GM06990 (cell line): ENCODE measurements at regions not wholly inside any gene's neighbourhood (a gene's known extent, or its start where the extent isn't known, plus 50 kb on each side); places are given as distances from the start of the nearest gene placed in this dataset.
"Not testable (repeated sequence)": the region's sequence is repeated elsewhere in the genome, so short reads cannot be mapped to it uniquely, and the experiment has no call there.

Experiments
- DNase-seq: peaks from one replicate; pipeline ENCODE4 v3.0.0-alpha.2; 2011; ENCODE audit not compliant: insufficient read length; ENCODE audit errors: extremely low read depth
- H3K27me3 ChIP-seq: replicated peaks from 2 replicates; pipeline ENCODE4 v1.6.0; 2011; ENCODE audit warnings: low read length; ENCODE audit not compliant: control insufficient read depth, insufficient read depth
- H3K36me3 ChIP-seq: 2 replicates; pipeline ENCODE4 v1.5.1; 2011; ENCODE audit warnings: low read length; ENCODE audit not compliant: control insufficient read depth, insufficient read depth
- H3K4me3 ChIP-seq: replicated peaks from 2 replicates; pipeline ENCODE4 v1.5.1; 2011; ENCODE audit warnings: low read depth, mild to moderate bottlenecking, control low read depth, low read length
- CTCF ChIP-seq: IDR thresholded peaks from 2 replicates; pipeline ENCODE4 v1.5.1; 2011; ENCODE audit warnings: low read length, control low read depth, mild to moderate bottlenecking, inconsistent platforms; ENCODE audit not compliant: insufficient read depth, poor library complexity, severe bottlenecking

DNA sequence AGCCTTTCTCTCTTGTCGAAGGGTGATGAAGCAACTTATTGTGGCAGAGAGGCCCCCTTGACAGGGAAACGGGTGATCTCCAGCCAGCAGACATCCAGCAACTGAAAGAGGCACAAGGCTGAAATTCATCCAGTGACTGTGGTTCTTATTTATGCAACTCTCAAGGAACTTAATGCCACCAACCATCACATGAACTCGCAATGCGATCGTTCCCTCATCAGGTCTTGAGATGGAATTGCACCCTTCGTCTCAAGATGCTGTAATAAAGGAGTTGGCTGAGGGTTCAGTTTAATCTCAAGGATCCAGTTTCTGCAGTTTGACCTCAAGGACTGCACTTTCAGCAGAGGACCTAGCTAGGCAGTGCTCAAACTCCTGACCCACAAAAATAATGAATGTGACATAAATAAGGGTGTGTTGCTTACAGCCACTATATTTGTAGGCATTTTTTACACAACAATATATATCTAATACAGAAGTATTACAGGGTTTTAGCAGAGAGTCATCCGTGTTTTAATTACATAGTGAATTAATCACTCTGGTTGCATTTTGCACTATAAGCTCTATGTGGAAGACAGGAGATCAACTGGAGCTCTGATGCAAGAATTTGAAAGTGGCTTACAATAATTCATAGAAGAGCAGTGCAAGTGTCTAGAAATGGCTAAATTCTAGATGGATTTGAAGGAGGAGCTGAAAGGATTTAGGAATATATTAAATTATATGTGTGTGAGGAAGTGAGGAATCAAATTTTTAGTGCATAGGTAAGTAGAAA is 957.8 kb upstream of the CTNND2 start:
- DNase-seq: no peak
- Histone ChIP-seq H3K4me3 (no peak overlapping the region), H3K36me3 (no peaks in the 10 kb centered on the region), H3K27me3 (no peaks in the 10 kb centered on the region)
- TF ChIP-seq CTCF: no peak

GRCh38 chr5:12856105-12856504 is 951.9 kb upstream of the CTNND2 start:
- not testable (repeated sequence) for DNase-seq, H3K27me3 ChIP-seq, H3K36me3 ChIP-seq, H3K4me3 ChIP-seq

GRCh38 chr5:12854386-12854785 is 950.1 kb upstream of the CTNND2 start:
- Histone ChIP-seq H3K36me3 (no peaks in the 10 kb centered on the region), H3K4me3 (no peak overlapping the region), H3K27me3 (no peaks in the 10 kb centered on the region)
- TF ChIP-seq CTCF: no peak
- no peak for DNase-seq

DNA sequence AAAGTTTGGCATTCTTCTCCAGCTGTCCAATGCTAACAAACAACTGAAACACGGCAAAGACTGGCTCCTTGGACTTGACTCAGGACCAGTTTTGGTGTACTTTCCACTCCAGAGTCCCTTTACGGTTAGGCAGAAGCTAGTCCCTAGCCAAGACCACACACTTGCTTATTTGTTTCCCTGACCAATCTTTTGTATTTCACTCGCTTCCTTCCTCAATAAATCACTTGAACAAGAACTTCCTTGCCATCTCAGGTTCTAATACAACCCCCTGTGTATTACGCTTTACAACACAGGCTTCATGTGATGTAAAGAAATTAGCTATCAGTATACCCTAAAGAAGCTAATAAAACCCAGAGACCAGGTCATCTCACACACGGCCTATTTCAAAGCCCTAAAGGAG is 947.5 kb upstream of the CTNND2 start:
- no peak overlapping the region for H3K4me3 ChIP-seq
- DNase-seq: no peak
- no peak for TF ChIP-seq CTCF
- no peaks in the 10 kb centered on the region for H3K27me3 ChIP-seq
- H3K36me3 ChIP-seq: no peaks in the 10 kb centered on the region

DNA sequence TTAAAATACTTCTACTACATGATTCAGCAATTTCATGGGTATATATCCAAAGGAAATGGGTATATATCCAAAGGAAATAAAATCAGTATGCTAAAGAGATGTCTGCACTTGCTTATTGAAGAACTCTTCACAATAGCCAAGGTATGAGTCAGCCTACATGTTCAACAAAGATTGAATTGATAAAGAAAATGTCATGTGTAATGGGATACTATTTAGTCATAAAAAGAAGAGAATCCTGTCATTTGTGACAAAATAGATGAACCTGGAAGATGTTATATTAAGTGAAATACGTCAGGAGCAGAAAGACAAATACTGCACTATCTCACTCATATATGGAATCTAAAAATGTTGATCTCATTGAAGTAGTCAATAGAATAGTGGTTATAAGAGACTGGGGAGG is 944.5 kb upstream of the CTNND2 start:
- TF ChIP-seq CTCF: no peak
- H3K27me3 ChIP-seq: no peaks in the 10 kb centered on the region
- no peak overlapping the region for H3K4me3 ChIP-seq
- DNase-seq: no peak
- H3K36me3 ChIP-seq: no peaks in the 10 kb centered on the region

GRCh38 chr5:12845549-12846159 is 941.4 kb upstream of the CTNND2 start:
- H3K27me3 ChIP-seq: no peaks in the 10 kb centered on the region
- no peak for DNase-seq
- no peaks in the 10 kb centered on the region for H3K36me3 ChIP-seq
- no peak overlapping the region for H3K4me3 ChIP-seq
- no peak for TF ChIP-seq CTCF
